ENCODE measurements at regions not wholly inside any gene's neighbourhood (a gene's known extent, or its start where the extent isn't known, plus 50 kb on each side); places are given as distances from the start of the nearest gene placed in this dataset.

GRCh38 chr3:187922704-187923416 is 177.6 kb upstream of the BCL6 start:
- H4K20me1 ChIP-seq (ENCODE audit: insufficient read depth): no peaks in the 10 kb centered on the region
- H3K27ac ChIP-seq: peak overlapping the region; percentile 60
- intact Hi-C loops (cut with micrococcal nuclease; ENCODE audit: unreplicated experiment): no loop called here
- TF ChIP-seq EZH2 (IDR thresholded peaks at IDR 0.05; ENCODE audit: low read depth) (no peak), CTCF (conservative IDR thresholded peaks at IDR 0.05) (no peak)
- 0 out of 2 replicates have a peak, but pooled peaks cover 7% of the 10 kb centered on the region for H3K36me3 ChIP-seq (ENCODE audit: low read depth)
- peak in 1 of 2 experiments; percentile 68 for DNase-seq
- H3K4me2 ChIP-seq: peak overlapping the region; percentile 30
- H3K27me3 ChIP-seq (ENCODE audit: insufficient read depth, low read depth): no peaks in the 10 kb centered on the region
- peaks cover 30% of the 10 kb centered on the region for H3K9me3 ChIP-seq (ENCODE audit: insufficient read depth, low read depth)
- CTCF ChIA-PET: interaction anchor here (1.0 kb wide), 1 partner anchor 182 kb away, joined by 3 read pairs; no protein-coding TSS in a partner anchor
- 0 out of 2 replicates have a peak overlapping the region, but pooled peaks have one; percentile 5 for H3K4me3 ChIP-seq
- POLR2A ChIA-PET (ENCODE audit: unreplicated experiment): interaction anchor here (0.6 to 0.7 kb wide), 3 partner anchors 23 to 346 kb away, joined by 3 to 5 read pairs (median 3); no protein-coding TSS in a partner anchor
- H3K4me1 ChIP-seq (replicated peaks; ENCODE audit: insufficient read depth): peaks cover 56% of the 10 kb centered on the region
- no TSS peak for BruUV-seq (replicated peaks)
- no peaks in the 10 kb centered on the region for H3K79me2 ChIP-seq (ENCODE audit: low read depth)
- peaks cover 17% of the 10 kb centered on the region; the same call in 1 of the 2 replicates for H3F3A ChIP-seq (ENCODE audit: insufficient read depth, low read depth)
- no peaks in the 10 kb centered on the region for H3K9me2 ChIP-seq (ENCODE audit: insufficient read depth)
- H2AFZ ChIP-seq: peak overlapping the region; percentile 37

- H3K4me2 ChIP-seq: no peak overlapping the region
- TF ChIP-seq CTCF (conservative IDR thresholded peaks at IDR 0.05) (no peak), EZH2 (IDR thresholded peaks at IDR 0.05; ENCODE audit: low read depth) (no peak)
- H3K9me2 ChIP-seq (ENCODE audit: insufficient read depth): no peaks in the 10 kb centered on the region
- H3K36me3 ChIP-seq (ENCODE audit: low read depth): 0 out of 2 replicates have a peak, but pooled peaks cover 7% of the 10 kb centered on the region
- H3K4me1 ChIP-seq (replicated peaks; ENCODE audit: insufficient read depth): peaks cover 39% of the 10 kb centered on the region
- ChIA-PET CTCF (no interaction called here), POLR2A (ENCODE audit: unreplicated experiment) (interaction anchor here (0.6 kb wide), 1 partner anchor 19 kb away, joined by 4 read pairs; no protein-coding TSS in a partner anchor)
- no peak overlapping the region for H2AFZ ChIP-seq
- no peak overlapping the region for H3K27ac ChIP-seq
- H3K9me3 ChIP-seq (ENCODE audit: insufficient read depth, low read depth): peaks cover 30% of the 10 kb centered on the region
- 0 out of 2 replicates have a peak overlapping the region, but pooled peaks have one; percentile 1 for H3K4me3 ChIP-seq
- intact Hi-C loops (cut with micrococcal nuclease; ENCODE audit: unreplicated experiment): no loop called here
- BruUV-seq (replicated peaks): no TSS peak
- H3K27me3 ChIP-seq (ENCODE audit: insufficient read depth, low read depth): no peaks in the 10 kb centered on the region
- no peak for DNase-seq
- no peaks in the 10 kb centered on the region for H3K79me2 ChIP-seq (ENCODE audit: low read depth)
- H3F3A ChIP-seq (ENCODE audit: insufficient read depth, low read depth): peaks cover 17% of the 10 kb centered on the region; the same call in 1 of the 2 replicates
- H4K20me1 ChIP-seq (ENCODE audit: insufficient read depth): no peaks in the 10 kb centered on the region
Observed at GRCh38 chr3:187924651-187925050, 179.4 kb upstream of the BCL6 start.

GRCh38 chr3:187925326-187925725 is 180.1 kb upstream of the BCL6 start:
- Histone ChIP-seq H3K4me1 (replicated peaks; ENCODE audit: insufficient read depth) (peaks cover 32% of the 10 kb centered on the region), H2AFZ (no peak overlapping the region), H3K27me3 (ENCODE audit: insufficient read depth, low read depth) (no peaks in the 10 kb centered on the region), H3K27ac (no peak overlapping the region), H3K79me2 (ENCODE audit: low read depth) (no peaks in the 10 kb centered on the region), H3K4me2 (no peak overlapping the region), H3F3A (ENCODE audit: insufficient read depth, low read depth) (peaks cover 17% of the 10 kb centered on the region; the same call in 1 of the 2 replicates), H4K20me1 (ENCODE audit: insufficient read depth) (no peaks in the 10 kb centered on the region), H3K9me2 (ENCODE audit: insufficient read depth) (no peaks in the 10 kb centered on the region), H3K9me3 (ENCODE audit: insufficient read depth, low read depth) (peaks cover 30% of the 10 kb centered on the region), H3K36me3 (ENCODE audit: low read depth) (0 out of 2 replicates have a peak, but pooled peaks cover 7% of the 10 kb centered on the region), H3K4me3 (no peak overlapping the region)
- BruUV-seq (replicated peaks): no TSS peak
- ChIA-PET POLR2A (ENCODE audit: unreplicated experiment) (interaction anchor here (0.7 kb wide), 1 partner anchor 240 kb away, joined by 3 read pairs; no protein-coding TSS in a partner anchor), CTCF (no interaction called here)
- no peak for DNase-seq
- no peak for TF ChIP-seq CTCF (conservative IDR thresholded peaks at IDR 0.05)
- TF ChIP-seq EZH2 (IDR thresholded peaks at IDR 0.05; ENCODE audit: low read depth): no peak
- intact Hi-C loops (cut with micrococcal nuclease; ENCODE audit: unreplicated experiment): no loop called here

Measured in PC-9 (cell line).